ENCODE measurements at regions not wholly inside any gene's neighbourhood (a gene's known extent, or its start where the extent isn't known, plus 50 kb on each side); places are given as distances from the start of the nearest gene placed in this dataset.

DNA sequence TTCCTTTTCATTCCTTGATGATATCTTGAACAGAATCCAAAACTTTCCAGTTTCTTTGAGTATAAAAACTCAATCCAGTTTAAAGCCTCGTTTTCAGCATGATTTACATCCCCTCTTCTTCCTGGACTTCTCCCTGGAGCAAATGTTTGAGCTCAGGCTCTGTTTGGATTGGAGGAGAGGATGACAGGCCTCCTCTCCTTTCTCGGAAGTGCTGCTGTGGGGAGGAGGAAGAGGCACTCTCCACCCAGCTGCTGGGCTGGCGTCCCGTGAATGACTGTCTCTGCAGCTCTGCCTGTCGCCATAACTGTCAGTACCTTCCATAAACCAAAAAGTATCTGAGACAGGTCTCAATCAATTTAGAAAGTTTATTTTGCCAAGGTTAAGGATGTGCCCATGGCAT lies 238.2 kb upstream of the AGAP1 start:
- Histone ChIP-seq H3F3A (ENCODE audit: insufficient read depth, low read length) (no peaks in the 10 kb centered on the region), H3K79me2 (ENCODE audit: low read length) (no peaks in the 10 kb centered on the region), H3K4me2 (ENCODE audit: low read depth, low read length) (no peak overlapping the region), H2AFZ (ENCODE audit: low read length) (no peak overlapping the region), H3K9me2 (replicated peaks; ENCODE audit: insufficient read depth, low read length) (no peaks in the 10 kb centered on the region), H3K4me1 (ENCODE audit: low read length) (no peaks in the 10 kb centered on the region), H3K9me3 (replicated peaks; ENCODE audit: insufficient read depth, low read length) (no peaks in the 10 kb centered on the region), H3K36me3 (replicated peaks; ENCODE audit: insufficient read depth, low read length) (no peaks in the 10 kb centered on the region), H4K20me1 (ENCODE audit: insufficient read depth, low read length) (no peaks in the 10 kb centered on the region), H3K9ac (ENCODE audit: low read length) (no peak overlapping the region), H3K4me3 (ENCODE audit: low read length) (no peak overlapping the region), H3K27me3 (replicated peaks; ENCODE audit: insufficient read depth, low read length) (no peaks in the 10 kb centered on the region), H3K27ac (ENCODE audit: low read length) (no peak overlapping the region)
- TF ChIP-seq EZH2 (optimal IDR thresholded peaks at IDR 0.05; ENCODE audit: low read depth, low read length): no peak
- TF ChIP-seq, protein P1, sequence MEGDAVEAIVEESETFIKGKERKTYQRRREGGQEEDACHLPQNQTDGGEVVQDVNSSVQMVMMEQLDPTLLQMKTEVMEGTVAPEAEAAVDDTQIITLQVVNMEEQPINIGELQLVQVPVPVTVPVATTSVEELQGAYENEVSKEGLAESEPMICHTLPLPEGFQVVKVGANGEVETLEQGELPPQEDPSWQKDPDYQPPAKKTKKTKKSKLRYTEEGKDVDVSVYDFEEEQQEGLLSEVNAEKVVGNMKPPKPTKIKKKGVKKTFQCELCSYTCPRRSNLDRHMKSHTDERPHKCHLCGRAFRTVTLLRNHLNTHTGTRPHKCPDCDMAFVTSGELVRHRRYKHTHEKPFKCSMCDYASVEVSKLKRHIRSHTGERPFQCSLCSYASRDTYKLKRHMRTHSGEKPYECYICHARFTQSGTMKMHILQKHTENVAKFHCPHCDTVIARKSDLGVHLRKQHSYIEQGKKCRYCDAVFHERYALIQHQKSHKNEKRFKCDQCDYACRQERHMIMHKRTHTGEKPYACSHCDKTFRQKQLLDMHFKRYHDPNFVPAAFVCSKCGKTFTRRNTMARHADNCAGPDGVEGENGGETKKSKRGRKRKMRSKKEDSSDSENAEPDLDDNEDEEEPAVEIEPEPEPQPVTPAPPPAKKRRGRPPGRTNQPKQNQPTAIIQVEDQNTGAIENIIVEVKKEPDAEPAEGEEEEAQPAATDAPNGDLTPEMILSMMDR (IDR thresholded peaks at IDR 0.05; ENCODE audit: low read length): no peak
- TF ChIP-seq EZH2phosphoT487 (IDR thresholded peaks at IDR 0.05; ENCODE audit: low read length): no peak
- DNase-seq: no peak

DNA sequence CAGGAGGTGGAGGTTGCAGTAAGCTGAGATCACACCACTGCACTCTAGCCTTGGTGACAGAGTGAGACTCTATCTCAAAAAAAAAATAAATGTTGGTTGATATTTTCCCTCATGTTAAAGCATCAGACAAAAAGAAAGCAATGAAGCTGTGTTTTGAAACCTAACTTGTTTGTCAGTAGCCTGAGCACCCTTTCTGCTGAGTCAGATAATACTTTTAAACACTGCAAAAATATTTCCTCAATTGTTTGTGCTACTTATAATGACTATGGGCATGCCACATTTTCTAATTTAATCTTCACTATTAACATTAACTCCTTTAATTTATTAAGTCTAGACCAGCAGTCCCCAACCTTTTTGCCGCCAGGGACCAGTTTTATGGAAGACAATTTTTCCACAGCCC lies 236.3 kb upstream of the AGAP1 start:
- DNase-seq: no peak
- no peak overlapping the region for H2AFZ ChIP-seq (ENCODE audit: low read length)
- H3K4me2 ChIP-seq (ENCODE audit: low read depth, low read length): no peak overlapping the region
- H3K9me2 ChIP-seq (replicated peaks; ENCODE audit: insufficient read depth, low read length): no peaks in the 10 kb centered on the region
- no peaks in the 10 kb centered on the region for H3K9me3 ChIP-seq (replicated peaks; ENCODE audit: insufficient read depth, low read length)
- no peaks in the 10 kb centered on the region for H4K20me1 ChIP-seq (ENCODE audit: insufficient read depth, low read length)
- H3K27ac ChIP-seq (ENCODE audit: low read length): no peak overlapping the region
- no peak overlapping the region for H3K9ac ChIP-seq (ENCODE audit: low read length)
- no peaks in the 10 kb centered on the region for H3K4me1 ChIP-seq (ENCODE audit: low read length)
- TF ChIP-seq EZH2 (optimal IDR thresholded peaks at IDR 0.05; ENCODE audit: low read depth, low read length) (no peak), EZH2phosphoT487 (IDR thresholded peaks at IDR 0.05; ENCODE audit: low read length) (no peak)
- TF ChIP-seq, protein P1 (IDR thresholded peaks at IDR 0.05; ENCODE audit: low read length): no peak
- H3K36me3 ChIP-seq (replicated peaks; ENCODE audit: insufficient read depth, low read length): no peaks in the 10 kb centered on the region
- H3F3A ChIP-seq (ENCODE audit: insufficient read depth, low read length): no peaks in the 10 kb centered on the region
- no peak overlapping the region for H3K4me3 ChIP-seq (ENCODE audit: low read length)
- H3K79me2 ChIP-seq (ENCODE audit: low read length): no peaks in the 10 kb centered on the region
- no peaks in the 10 kb centered on the region for H3K27me3 ChIP-seq (replicated peaks; ENCODE audit: insufficient read depth, low read length)

DNA sequence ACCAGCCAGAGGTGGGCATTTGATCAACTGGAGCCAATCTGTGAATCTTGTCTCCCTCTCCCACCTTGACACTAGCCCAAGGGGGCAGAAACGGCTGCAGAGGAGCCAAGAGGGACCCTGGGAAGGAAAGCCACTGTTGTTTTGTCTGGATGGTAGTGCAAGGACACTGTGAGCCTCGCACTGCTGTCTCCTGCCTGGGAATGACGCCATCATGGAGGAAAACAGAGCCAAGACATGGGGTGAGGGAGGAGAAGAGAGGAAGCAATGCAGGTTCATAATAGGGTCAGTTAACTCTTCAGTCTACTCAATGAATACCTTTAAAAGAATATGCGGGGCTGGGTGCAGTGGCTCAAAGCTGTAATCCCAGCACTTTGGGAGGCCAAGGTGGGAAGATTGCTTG lies 231.1 kb upstream of the AGAP1 start:
- no peak overlapping the region for H3K4me2 ChIP-seq (ENCODE audit: low read depth, low read length)

More for the DNA sequence above, 231.1 kb upstream of the AGAP1 start:
- Histone ChIP-seq H3K27me3 (replicated peaks; ENCODE audit: insufficient read depth, low read length) (no peaks in the 10 kb centered on the region), H2AFZ (ENCODE audit: low read length) (no peak overlapping the region), H3K36me3 (replicated peaks; ENCODE audit: insufficient read depth, low read length) (no peaks in the 10 kb centered on the region), H3K4me1 (ENCODE audit: low read length) (no peaks in the 10 kb centered on the region), H4K20me1 (ENCODE audit: insufficient read depth, low read length) (no peaks in the 10 kb centered on the region), H3K79me2 (ENCODE audit: low read length) (no peaks in the 10 kb centered on the region), H3K9me2 (replicated peaks; ENCODE audit: insufficient read depth, low read length) (no peaks in the 10 kb centered on the region), H3F3A (ENCODE audit: insufficient read depth, low read length) (no peaks in the 10 kb centered on the region), H3K4me3 (ENCODE audit: low read length) (no peak overlapping the region), H3K27ac (ENCODE audit: low read length) (no peak overlapping the region), H3K9ac (ENCODE audit: low read length) (no peak overlapping the region), H3K9me3 (replicated peaks; ENCODE audit: insufficient read depth, low read length) (no peaks in the 10 kb centered on the region)
- TF ChIP-seq EZH2 (optimal IDR thresholded peaks at IDR 0.05; ENCODE audit: low read depth, low read length): no peak
- TF ChIP-seq, protein P1 (IDR thresholded peaks at IDR 0.05; ENCODE audit: low read length): no peak
- TF ChIP-seq EZH2phosphoT487 (IDR thresholded peaks at IDR 0.05; ENCODE audit: low read length): no peak
- no peak for DNase-seq

All from MM.1S (cell line).